Ammon's horn (tissue), 1 donor: ENCODE measurements at regions not wholly inside any gene's neighbourhood (a gene's known extent, or its start where the extent isn't known, plus 50 kb on each side); places are given as distances from the start of the nearest gene placed in this dataset.
A peak's percentile ranks its signal among the peaks of the same experiment; 100 is the strongest.

Source experiments
- DNase-seq: peaks from one replicate; pipeline ENCODE4 v3.0.0-alpha.2; 2016; ENCODE audit warnings: low spot score

DNA sequence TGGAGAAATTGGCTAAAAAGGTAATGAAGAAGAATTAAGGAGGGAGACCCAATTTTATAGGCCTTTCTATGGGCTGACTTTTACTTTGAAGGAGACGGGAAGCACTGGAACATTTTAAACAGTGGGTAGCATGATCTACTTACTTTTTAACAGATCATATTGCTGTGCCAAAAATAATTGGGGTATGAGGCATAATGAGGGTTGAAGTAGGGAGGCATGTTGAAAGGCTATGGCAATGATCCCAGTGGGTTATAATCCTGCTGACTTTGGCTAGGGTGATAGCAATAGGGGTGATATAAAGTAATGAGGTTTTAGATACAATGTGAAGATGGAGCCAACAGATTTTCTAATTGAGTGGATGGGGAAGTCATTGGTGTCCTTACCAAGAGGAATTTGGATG, 73.2 kb downstream of the GPR37 start:
- DNase-seq = no peak

DNA sequence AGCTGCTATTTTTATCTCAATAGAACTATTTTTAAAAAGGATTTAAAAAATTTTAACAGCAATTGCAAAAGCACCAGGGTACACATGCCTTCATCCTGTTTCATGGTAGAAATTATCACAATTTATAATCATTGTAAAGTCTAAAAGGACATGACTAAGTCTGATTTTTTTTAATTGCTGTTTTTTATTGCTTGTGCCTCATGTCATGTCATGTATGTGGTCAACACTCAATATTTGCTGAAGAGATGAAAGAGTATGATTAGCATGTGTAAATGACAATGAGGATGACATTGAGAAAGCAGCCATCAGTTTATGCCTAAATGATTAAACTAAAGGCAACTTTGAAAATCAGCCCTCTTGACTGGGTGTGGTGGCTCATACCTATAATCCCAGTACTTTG, 74.8 kb downstream of the GPR37 start:
- no peak for DNase-seq

DNA sequence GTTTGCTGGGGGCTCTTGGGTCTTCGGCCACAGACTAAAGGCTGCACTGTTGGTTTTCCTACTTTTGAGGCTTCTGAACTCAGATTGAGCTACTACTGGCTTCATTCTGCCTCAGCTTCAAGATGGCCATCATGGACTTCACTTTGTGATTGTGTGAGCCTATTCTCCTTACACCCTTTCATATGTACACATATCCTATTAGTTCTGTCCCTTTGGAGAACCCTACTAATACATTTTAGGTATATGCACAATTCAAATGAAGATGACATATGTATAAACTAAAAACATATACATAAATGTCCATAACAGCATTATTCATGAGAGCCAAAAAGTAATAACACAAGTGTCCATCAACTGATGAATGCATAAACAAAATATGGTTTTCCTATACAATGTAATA, 75.7 kb downstream of the GPR37 start:
- no peak for DNase-seq

- no peak for DNase-seq
These were observed 76.1 kb downstream of the GPR37 start for GRCh38 chr7:124689523-124689922.

DNA sequence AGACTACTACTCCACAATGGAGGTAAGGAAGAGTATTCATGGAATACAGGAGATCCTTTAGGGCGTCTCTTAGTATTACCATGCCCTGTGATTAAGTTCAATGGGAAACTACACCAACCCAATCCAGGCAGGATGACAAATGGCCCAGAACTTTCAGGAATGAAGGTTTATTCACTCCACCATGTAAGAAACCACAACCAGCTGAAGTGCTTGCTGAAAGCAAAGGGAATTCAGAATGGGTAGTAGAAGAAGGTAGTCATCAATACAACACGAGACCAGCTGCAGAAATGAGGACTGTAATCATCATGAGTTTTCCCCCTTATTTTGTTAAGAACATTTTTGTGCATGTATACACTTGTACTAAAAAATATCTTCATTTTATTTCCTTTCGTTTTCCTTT, 76.6 kb downstream of the GPR37 start:
- DNase-seq = no peak

DNA sequence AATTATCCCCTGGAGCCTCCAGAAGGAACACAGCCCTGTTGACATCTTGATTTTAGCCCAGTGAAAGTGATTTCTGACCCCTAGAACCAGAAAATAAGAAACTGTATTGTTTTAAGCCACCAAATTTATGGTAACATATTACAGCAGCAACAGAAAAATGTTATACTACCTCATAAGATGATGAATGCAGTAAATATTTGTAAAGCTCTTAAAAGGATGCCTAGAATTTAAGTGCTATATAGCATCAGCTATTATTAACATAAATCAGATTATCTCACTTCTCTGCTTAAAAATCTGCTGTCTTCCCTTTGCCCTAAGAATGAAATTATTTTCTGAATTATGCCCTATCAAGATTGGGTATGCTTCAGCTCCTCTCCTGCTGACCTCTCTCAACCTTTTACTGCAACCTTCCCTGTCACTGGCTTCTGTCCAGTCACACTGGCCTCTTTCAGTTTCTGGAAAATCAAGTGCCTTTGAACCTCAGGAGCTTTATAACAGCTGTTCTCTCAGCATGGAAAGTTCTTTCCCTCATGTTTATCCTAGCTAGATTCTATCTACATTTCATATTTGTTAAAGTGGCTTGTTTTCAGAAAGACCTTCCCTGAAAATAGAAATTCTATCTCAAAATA, 78.9 kb downstream of the GPR37 start:
- DNase-seq = no peak

DNA sequence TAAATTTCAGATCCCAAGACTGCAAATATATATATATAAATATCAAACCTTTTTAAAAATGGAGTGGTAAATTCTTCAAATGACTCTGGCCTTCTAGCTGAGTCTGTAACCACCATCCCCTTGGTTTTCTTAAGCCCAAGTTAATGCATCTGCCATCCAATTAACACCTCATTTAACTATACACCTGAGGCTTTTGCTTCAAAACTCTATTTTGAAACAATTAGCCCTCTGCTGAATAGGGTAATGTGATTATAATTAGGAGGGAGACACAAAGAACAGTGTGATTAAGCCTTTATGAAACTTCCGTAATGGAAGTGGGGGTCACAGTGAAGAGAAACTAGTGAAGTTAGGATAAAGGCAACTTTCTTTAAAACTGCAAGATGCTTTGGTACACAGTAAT, 83.6 kb downstream of the GPR37 start:
- no peak for DNase-seq

DNA sequence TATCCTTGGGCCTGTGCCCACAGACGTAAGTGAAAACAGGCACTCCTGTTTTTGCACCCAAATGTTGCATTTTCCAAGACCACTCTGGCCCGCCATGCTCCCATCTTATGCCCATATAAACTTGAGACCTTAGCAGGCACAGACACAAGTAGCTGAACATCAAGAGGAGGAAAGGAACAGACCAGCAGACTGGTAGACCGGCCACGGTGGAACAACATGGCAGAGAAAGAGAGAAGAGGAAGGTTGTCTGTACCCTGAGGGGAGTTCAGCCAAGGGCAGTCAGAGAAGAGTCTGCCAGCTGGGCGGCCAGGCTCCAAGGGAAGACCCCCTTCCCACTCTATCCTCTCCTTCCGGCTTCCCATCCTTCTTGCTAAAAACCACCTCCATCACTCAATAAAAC, 85.3 kb downstream of the GPR37 start:
- no peak for DNase-seq

DNA sequence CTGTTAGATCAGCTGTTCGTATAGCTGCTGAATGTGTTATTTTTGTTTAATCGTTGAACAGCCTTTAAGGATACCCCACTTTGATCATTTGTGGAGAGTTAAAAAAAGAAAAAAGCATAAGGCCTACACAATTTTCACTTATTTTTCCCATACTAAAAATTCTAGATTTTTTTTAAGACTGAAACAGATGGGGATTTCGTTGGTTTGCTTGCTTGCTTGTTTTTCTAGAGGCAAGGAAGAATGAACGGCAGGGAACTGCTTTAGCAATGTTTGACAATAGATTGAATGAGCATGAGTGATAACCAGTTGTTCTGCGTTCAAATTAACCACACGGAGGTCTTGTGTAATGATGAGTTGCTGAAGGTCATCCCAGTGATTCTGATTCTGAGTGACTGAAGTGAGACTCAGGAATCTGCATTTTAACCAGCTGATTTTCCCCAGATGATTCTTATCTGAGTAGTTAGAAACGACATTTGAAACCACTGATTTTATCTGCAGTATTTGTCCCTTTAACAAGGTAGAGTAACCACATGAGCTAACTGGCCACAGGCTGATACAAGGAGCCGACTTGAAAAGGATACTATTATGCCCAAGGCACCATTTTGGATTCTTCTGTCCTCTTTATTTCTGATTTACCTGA, 85.9 kb downstream of the GPR37 start:
- no peak for DNase-seq

DNA sequence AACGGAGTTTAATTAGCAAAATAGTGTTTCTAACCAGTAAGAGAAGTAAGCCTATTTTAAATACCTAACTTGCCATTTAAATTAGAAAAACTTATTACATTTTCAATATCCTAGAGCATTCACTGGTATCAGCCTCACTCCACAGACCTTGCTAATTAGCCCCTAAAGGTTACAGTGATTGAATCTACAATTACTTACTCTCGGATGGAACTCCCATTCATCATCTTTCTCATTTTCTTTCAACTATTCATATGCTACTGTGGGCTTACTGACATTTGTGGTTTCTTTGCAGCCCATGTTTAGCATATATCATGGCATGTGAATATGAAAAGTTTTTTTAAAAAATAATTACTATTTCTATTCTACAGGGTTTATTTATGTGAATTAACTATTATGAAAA, 86.4 kb downstream of the GPR37 start:
- DNase-seq = no peak

DNA sequence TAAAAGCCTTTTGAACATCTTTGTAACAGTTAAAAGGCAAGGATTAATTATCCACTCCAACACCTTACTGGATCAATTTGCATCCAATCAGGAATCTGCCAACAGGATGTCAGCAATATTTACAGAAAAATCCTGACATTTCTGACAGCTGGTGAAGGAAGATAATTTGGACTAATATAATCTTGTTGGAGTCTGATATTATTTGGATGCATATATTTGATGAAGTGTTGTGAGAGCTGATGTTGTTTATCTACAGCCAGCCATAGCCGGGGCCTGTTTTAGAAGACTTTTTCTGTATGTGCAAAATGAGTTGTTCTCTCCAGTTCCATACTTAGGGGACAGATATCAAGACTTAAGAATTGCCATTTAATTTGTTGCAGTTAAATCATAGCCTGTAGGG, 91.1 kb downstream of the GPR37 start:
- no peak for DNase-seq

GRCh38 chr7:124672011-124672410, 93.6 kb downstream of the GPR37 start:
- DNase-seq = no peak

DNA sequence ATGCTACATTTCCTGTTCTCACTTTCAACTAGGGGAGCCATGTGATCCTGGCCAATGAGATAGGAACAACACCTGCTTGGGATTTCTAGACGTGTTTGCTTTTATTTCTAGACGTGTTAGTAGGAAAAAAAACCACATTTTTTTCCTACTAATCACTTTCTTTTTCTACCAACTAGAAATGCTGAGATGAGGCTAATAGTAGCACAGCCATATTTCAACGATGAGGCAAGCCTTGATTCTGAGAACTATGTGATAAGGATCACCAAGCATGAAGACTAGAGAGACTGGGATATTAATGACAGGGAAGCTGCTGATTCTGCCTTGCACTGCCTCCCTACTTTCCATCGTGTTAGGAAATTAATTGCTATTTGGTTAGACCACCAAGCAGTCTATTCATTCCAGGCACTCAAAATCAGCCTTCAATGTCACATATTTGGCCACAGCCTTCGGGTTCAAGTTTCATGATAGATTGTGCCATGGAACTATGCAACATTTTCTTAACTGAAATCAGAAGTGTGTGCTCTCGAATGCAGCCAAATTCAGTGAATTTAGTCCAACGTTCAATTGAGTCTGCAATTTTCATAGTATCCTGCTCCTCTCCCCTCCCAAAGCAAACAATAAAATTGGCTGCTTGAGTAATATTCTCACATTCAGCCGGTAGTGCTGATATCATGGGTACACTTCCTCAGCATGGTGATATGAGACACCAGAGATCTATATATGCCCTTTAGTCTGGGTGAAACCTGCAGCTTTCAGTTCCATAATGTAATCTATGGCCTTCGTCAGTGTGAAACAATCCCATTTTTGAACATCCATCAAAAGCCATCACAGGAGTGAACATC, 98.1 kb downstream of the GPR37 start:
- DNase-seq = no peak

DNA sequence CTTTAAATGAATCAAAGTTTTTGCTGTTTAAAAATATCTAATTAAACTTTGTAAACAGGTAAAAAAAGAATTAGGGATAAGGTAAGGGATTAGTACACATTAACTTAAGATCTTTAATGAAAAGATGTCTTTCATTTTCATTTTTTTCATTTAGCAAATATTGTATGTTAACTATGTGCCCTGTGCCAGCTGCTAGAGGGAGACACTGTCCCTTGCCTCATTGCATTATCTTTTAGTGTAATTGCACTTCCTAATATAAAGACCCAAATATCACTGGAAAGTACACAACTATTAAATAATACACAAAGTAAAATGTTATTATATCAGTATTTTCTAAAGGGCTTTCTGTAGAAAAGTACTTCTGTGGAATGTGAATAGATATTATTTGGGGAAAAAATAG, 102.7 kb downstream of the GPR37 start:
- peak; percentile 51 for DNase-seq

- DNase-seq = no peak
These were observed 103.2 kb downstream of the GPR37 start for GRCh38 chr7:124662372-124662771.

DNA sequence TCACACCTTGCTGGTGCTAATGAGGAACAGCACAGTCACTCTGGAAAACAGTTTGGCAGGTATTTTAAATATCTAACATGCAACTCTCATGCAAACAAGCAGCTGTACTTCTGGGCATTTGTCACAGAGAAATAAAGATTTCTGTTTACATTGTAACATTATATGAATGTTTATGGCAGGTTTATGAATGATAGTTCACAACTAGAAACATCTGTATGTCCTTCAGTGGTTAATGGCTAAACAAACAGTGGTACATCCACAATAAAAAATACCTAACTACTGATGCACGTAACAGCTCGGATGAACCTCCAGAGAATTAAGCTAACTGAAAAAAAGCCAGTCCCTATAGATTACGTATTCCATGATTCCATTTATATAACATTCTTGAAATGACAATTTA, 109.6 kb downstream of the GPR37 start:
- no peak for DNase-seq

GRCh38 chr7:124652237-124652636, 113.4 kb downstream of the GPR37 start:
- no peak for DNase-seq

- no peak for DNase-seq
These were observed 114.5 kb downstream of the GPR37 start for GRCh38 chr7:124651136-124651535.

DNA sequence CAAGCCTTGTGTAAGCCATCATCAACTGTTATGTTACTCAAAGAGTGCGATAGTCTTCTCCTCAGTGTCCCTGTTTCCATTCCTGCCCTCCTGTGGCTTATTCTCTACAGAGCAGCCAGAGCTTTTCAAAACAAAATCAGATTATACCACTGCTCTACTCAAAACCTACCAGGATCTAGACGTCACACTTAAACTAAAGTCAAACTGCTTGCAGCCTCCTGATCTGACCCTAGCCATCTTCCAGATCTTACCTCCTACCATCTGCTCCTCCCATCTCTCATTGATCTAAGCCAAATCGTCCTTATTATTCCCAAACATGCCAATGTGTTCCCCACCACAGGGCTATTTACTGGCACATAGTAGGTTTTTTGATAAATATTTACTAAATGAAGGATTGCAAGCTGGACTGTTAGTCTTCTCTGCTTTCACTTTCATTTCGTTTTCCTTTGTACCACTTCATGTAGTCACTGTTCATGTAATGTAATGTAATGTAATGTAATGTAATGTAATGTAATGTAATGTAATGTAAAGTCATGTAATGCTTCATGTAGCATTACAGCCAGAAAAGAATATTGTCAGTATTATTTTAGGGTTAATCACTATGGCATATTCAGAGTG, 116.1 kb downstream of the GPR37 start:
- no peak for DNase-seq

DNA sequence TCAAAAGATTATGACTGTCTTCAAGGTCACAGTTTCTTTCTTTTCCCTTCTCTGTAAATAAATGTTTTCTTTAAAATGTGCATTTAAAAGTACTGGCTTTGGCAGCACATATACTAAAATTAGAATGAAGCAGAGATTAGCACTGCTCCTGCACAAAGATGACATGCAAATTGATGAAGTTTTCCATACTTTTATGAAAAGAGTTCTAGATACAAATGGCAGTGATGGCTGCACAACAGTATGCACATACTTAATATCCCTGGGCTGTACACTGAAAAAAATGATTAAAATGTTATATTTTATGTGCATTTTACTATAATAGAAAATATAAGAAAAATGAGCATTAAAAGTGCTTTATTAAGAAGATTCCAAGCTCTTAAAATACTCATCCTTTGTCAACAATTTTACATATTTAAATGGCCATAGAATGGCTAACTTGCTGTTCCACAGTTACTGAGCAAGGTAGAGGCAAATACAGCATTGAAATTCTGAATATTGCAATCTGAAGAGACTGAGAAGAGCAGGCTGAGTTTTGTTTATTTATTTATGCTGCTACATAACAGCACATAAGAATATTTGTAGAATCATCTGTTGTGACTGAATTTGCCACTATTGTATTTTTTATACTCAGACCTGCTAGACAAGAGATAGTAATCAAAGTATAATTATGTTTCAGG, 117.8 kb downstream of the GPR37 start:
- DNase-seq = no peak

GRCh38 chr7:124645704-124646103, 119.9 kb downstream of the GPR37 start:
- DNase-seq = no peak

DNA sequence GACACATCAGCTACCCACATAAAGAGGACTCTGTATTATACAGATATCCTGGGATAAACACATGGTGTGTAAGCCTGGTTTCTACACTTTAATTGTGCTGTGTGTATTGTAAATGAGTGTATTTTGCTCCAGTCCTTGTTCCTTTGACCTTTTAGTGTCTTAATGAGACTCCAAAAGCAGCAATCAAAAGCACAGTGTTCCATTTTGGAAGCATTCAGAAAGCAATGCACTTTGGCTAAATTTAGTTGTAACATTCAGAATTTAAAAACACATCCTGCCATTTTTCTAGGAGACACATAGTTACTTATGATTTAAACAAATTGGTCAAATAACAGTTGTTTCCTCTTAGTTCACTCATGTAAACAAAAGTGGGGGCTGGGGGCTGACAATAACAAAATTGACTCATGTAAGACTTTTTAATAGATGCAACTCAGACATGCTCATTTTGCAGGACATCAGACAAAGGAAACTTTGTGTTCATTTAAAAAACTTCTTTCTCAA, 122.2 kb downstream of the GPR37 start:
- peak; percentile 69 for DNase-seq
